RWPE2 (cell line): ENCODE measurements at regions not wholly inside any gene's neighbourhood (a gene's known extent, or its start where the extent isn't known, plus 50 kb on each side); places are given as distances from the start of the nearest gene placed in this dataset.
"Not testable (repeated sequence)": the region's sequence is repeated elsewhere in the genome, so short reads cannot be mapped to it uniquely, and the experiment has no call there.

ENCODE experiments used
- ATAC-seq: fragments of 200-7000 bp; cut with Tn5 transposase; 3 replicates; pipeline ENCODE4 v1.9.1; 2021; ENCODE audit warnings: low read depth
- DNase-seq: peaks from one replicate; pipeline ENCODE4 v3.0.0-alpha.2; 2020; ENCODE audit warnings: low spot score
- H3K27ac ChIP-seq: fragments of 450-650 bp; 2 replicates; pipeline ENCODE4 v1.5.1; 2017; ENCODE audit warnings: mild to moderate bottlenecking; ENCODE audit not compliant: poor library complexity, severe bottlenecking
- H3K27me3 ChIP-seq: fragments of 250-450 bp; sonication (Bioruptor Pico); 2 replicates; pipeline ENCODE4 v1.5.1; 2021; ENCODE audit warnings: mild to moderate bottlenecking, moderate library complexity; ENCODE audit not compliant: insufficient read depth, poor library complexity, severe bottlenecking
- H3K36me3 ChIP-seq: fragments of 250-450 bp; sonication (Bioruptor Pico); 2 replicates; pipeline ENCODE4 v1.5.1; 2020; ENCODE audit warnings: low read depth, mild to moderate bottlenecking, moderate library complexity
- H3K4me1 ChIP-seq: fragments of 250-450 bp; sonication (Bioruptor Pico); 2 replicates; pipeline ENCODE4 v1.5.1; 2021; ENCODE audit warnings: mild to moderate bottlenecking, moderate library complexity; ENCODE audit not compliant: insufficient read depth, poor library complexity, severe bottlenecking
- H3K4me3 ChIP-seq: fragments of 250-450 bp; sonication (Bioruptor Pico); 2 replicates; pipeline ENCODE4 v1.5.1; 2021; ENCODE audit warnings: mild to moderate bottlenecking, moderate library complexity; ENCODE audit not compliant: severe bottlenecking
- H3K9me3 ChIP-seq: fragments of 250-450 bp; sonication (Bioruptor Pico); 2 replicates; pipeline ENCODE4 v1.5.1; 2021; ENCODE audit warnings: mild to moderate bottlenecking, moderate library complexity; ENCODE audit not compliant: severe bottlenecking
- TF ChIP-seq, protein P1 (sequence below): fragments of 450-650 bp; IDR thresholded peaks from one replicate; pipeline ENCODE4 v1.5.1; 2017; ENCODE audit warnings: mild to moderate bottlenecking, moderate library complexity; ENCODE audit not compliant: poor library complexity, severe bottlenecking

DNA sequence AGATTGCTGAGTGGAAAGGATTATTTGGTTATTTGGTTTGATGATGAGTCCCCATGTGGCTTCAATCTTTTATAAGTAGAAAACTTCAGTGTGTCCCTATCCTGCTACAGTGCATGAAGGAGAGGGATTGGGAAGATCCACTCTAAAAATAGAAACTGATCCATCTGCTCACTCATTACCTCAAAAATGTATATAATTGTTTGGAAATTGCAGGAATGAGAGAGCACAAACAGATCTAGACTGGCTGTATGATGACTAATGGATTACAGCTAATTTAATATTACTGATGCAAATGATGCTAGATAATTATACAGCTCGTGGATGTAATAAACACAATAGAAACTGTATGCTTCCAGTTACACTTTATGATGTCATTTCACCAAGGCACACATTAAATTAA lies 625.3 kb upstream of the PRR20A start:
- ATAC-seq (no peak; the same call in 2 of the 3 replicates), DNase-seq (no peak)
- TF ChIP-seq, protein P1, sequence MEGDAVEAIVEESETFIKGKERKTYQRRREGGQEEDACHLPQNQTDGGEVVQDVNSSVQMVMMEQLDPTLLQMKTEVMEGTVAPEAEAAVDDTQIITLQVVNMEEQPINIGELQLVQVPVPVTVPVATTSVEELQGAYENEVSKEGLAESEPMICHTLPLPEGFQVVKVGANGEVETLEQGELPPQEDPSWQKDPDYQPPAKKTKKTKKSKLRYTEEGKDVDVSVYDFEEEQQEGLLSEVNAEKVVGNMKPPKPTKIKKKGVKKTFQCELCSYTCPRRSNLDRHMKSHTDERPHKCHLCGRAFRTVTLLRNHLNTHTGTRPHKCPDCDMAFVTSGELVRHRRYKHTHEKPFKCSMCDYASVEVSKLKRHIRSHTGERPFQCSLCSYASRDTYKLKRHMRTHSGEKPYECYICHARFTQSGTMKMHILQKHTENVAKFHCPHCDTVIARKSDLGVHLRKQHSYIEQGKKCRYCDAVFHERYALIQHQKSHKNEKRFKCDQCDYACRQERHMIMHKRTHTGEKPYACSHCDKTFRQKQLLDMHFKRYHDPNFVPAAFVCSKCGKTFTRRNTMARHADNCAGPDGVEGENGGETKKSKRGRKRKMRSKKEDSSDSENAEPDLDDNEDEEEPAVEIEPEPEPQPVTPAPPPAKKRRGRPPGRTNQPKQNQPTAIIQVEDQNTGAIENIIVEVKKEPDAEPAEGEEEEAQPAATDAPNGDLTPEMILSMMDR, result no peak
- H3K27ac ChIP-seq, result no peak overlapping the region
- no peaks in the 10 kb centered on the region for H3K27me3 ChIP-seq
- H3K9me3 ChIP-seq, result no peaks in the 10 kb centered on the region
- H3K4me1 ChIP-seq, result peaks cover 12% of the 10 kb centered on the region
- H3K4me3 ChIP-seq, result no peak overlapping the region
- H3K36me3 ChIP-seq, result no peaks in the 10 kb centered on the region

DNA sequence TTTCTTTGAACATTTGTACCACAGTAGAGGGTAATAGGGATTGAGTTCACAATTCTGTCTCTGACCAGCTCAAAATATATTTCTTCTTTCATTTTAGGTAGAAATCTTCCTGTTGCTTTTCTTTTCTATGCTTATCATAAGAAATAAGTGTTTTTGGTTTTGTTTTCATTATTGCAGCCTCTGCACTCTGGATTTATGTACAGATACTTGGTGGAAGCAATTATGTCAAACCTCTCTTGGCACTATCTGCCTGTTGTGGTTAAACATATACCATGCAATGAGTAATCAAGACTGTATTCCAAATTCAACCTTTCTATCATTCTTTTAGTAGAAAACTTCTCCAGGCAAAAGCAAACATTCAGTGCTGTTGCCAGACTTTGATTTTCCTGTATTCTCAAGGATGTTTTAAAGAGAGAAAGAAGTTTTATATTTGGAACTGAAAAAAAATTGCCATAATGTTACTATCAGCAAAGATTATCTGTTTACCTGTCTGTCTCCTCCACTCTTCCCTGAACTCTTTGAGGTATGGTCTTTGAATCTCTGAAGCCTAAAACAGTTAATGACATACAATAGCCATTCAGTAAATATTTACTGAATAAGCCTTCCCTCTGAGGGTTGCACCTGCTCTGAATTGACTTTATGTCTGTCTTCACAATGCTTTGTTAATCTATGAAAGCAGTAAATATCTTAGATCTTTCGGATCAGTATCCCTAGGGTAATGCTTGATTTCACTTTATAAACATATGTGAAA lies 612.5 kb upstream of the PRR20A start:
- Histone ChIP-seq H3K27ac (no peak overlapping the region), H3K36me3 (no peaks in the 10 kb centered on the region), H3K27me3 (no peaks in the 10 kb centered on the region), H3K9me3 (no peaks in the 10 kb centered on the region), H3K4me1 (no peaks in the 10 kb centered on the region), H3K4me3 (no peak overlapping the region)
- DNase-seq, result no peak
- TF ChIP-seq, protein P1, result no peak
- no peak for ATAC-seq

GRCh38 chr13:56530096-56530495 lies 610.6 kb upstream of the PRR20A start:
- Histone ChIP-seq H3K4me3 (no peak overlapping the region), H3K27me3 (no peaks in the 10 kb centered on the region), H3K4me1 (no peaks in the 10 kb centered on the region), H3K36me3 (no peaks in the 10 kb centered on the region), H3K27ac (no peak overlapping the region), H3K9me3 (no peaks in the 10 kb centered on the region)
- TF ChIP-seq, protein P1, result no peak
- no peak for ATAC-seq
- no peak for DNase-seq

DNA sequence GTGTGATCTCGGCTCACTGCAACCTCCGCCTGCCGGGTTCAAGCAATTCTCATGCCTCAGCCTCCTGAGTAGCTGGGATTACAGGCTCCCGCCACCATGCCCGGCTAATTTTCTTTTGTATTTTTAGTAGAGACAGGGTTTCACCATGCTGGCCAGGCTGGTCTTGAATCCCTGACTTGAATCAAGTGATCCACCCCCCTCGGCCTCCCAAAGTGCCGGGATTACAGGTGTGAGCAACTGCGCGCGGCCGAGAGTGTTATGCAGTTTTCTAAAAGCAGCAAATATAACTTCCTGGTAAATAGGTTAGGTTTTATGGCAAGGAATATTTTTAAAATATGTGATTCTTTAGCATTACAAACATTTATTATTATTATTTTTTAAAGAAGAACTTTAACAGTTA lies 592.8 kb upstream of the PRR20A start:
- ATAC-seq, H3K27me3 ChIP-seq, H3K9me3 ChIP-seq, H3K4me3 ChIP-seq, H3K4me1 ChIP-seq, DNase-seq, H3K27ac ChIP-seq, H3K36me3 ChIP-seq: not testable (repeated sequence)

DNA sequence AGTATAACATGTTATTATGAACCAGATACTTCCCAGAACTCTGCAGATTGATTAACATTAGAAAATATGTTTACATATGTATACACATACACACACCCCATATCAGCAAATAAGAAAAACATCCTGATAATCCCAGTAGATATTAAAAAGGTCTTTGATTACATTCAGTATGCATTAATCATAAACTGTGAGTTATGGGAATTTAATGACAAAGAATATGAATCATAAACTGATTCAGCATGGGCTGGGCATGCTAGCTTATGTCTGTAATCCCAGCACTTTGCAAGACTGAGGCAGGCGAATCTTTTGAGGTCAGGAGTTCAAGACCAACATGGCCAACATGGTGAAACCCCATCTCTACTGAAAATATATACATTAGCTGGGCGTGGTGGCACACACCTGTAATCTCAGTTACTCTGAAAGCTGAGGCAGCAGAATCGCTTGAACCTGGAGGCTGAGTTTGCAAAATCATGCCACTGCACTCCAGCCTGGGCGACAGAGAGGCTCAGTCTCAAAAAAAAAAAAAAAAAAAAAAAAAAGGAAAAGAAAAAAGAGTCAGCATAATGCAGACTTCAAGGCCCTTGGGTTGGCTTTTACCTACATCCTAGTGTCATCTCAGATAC lies 581.9 kb upstream of the PRR20A start:
- Histone ChIP-seq H3K27me3 (no peaks in the 10 kb centered on the region), H3K36me3 (no peaks in the 10 kb centered on the region), H3K4me1 (no peaks in the 10 kb centered on the region), H3K9me3 (no peaks in the 10 kb centered on the region), H3K4me3 (no peak overlapping the region), H3K27ac (no peak overlapping the region)
- TF ChIP-seq, protein P1, result no peak
- ATAC-seq, result peak; percentile 21; the same call in 1 of the 3 replicates
- DNase-seq, result no peak
